IMR-90 (cell line): ENCODE measurements at regions not wholly inside any gene's neighbourhood (a gene's known extent, or its start where the extent isn't known, plus 50 kb on each side); places are given as distances from the start of the nearest gene placed in this dataset.
A peak's percentile ranks its signal among the peaks of the same experiment; 100 is the strongest.

Experiments
- ATAC-seq: fragments of 200-7000 bp; cut with Tn5 transposase; 2 replicates; pipeline ENCODE4 v1.9.1; 2020; ENCODE audit warnings: low read depth, mild to moderate bottlenecking, moderate library complexity
- BruUV-seq: library from RNA; stranded (reverse); fragments of 400-500 nt; replicated peaks from 2 replicates; lab custom pipeline; 2021; lab: Mats Ljungman, UMichigan
- CTCF ChIA-PET: fragments of 300-600 bp; formaldehyde crosslinking; extraction: SDS; loops from one replicate; lab custom pipeline; 2021; ENCODE audit warnings: antibody characterized with exemption; lab: Yijun Ruan, JAX
- POLR2A ChIA-PET: fragments of 300-600 bp; sonication (Branson Sonifier 250); formaldehyde crosslinking; loops from one replicate; lab custom pipeline; 2022; ENCODE audit warnings: antibody characterized with exemption; ENCODE audit not compliant: unreplicated experiment; lab: Charles Lee
- DNase-seq: peaks from one replicate; pipeline ENCODE4 v3.0.0; 2013
- H2AFZ ChIP-seq: replicated peaks from 2 replicates; pipeline ENCODE3; 2013; ENCODE audit warnings: low read length, mild to moderate bottlenecking; ENCODE audit not compliant: poor library complexity
- H2AK5ac ChIP-seq: 2 replicates; pipeline ENCODE4 v1.6.1; 2013; ENCODE audit warnings: low read depth, low read length, inconsistent platforms
- H2AK9ac ChIP-seq: replicated peaks from 2 replicates; pipeline ENCODE3; 2013; ENCODE audit warnings: mild to moderate bottlenecking, low read depth, low read length, moderate library complexity; ENCODE audit not compliant: poor library complexity
- H2BK120ac ChIP-seq: 2 replicates; pipeline ENCODE4 v1.6.1; 2013; ENCODE audit warnings: low read depth, low read length, inconsistent platforms
- H2BK15ac ChIP-seq: 3 replicates; pipeline ENCODE4 v1.6.1; 2013; ENCODE audit warnings: low read depth, low read length, inconsistent platforms
- H2BK20ac ChIP-seq: 2 replicates; pipeline ENCODE4 v1.6.1; 2013; ENCODE audit warnings: low read depth, mild to moderate bottlenecking, inconsistent platforms, low read length, moderate library complexity
- H2BK5ac ChIP-seq: 2 replicates; pipeline ENCODE4 v1.6.1; 2013; ENCODE audit warnings: mild to moderate bottlenecking, low read depth, low read length, inconsistent platforms; ENCODE audit not compliant: poor library complexity, severe bottlenecking
- H3K14ac ChIP-seq: replicated peaks from 2 replicates; pipeline ENCODE4 v1.6.1; 2013; ENCODE audit warnings: low read depth, low read length, inconsistent platforms
- H3K18ac ChIP-seq: 2 replicates; pipeline ENCODE4 v1.6.1; 2013; ENCODE audit warnings: low read depth, low read length, control low read depth
- H3K23ac ChIP-seq: 2 replicates; pipeline ENCODE4 v1.6.1; 2013; ENCODE audit warnings: low read depth, low read length, inconsistent platforms
- H3K27ac ChIP-seq: 2 replicates; pipeline ENCODE4 v1.5.1; 2013; ENCODE audit warnings: mild to moderate bottlenecking, control low read depth, low read length; ENCODE audit not compliant: insufficient read depth
- H3K27me3 ChIP-seq: 2 replicates; pipeline ENCODE4 v1.6.1; 2013; ENCODE audit warnings: low read length; ENCODE audit not compliant: control insufficient read depth, insufficient read depth
- H3K36me3 ChIP-seq: 2 replicates; pipeline ENCODE4 v1.6.1; 2013; ENCODE audit warnings: low read length, mixed read lengths; ENCODE audit not compliant: control insufficient read depth, insufficient read depth
- H3K4ac ChIP-seq: 2 replicates; pipeline ENCODE4 v1.6.1; 2013; ENCODE audit warnings: low read depth, low read length, inconsistent platforms
- H3K4me1 ChIP-seq: 2 replicates; pipeline ENCODE4 v1.6.1; 2013; ENCODE audit warnings: low read length, mixed read lengths; ENCODE audit not compliant: control insufficient read depth, insufficient read depth
- H3K4me2 ChIP-seq: 2 replicates; pipeline ENCODE4 v1.6.1; 2013; ENCODE audit warnings: low read depth, mild to moderate bottlenecking, control low read depth, low read length, moderate library complexity
- H3K4me3 ChIP-seq: 2 replicates; pipeline ENCODE4 v1.5.1; 2013; ENCODE audit warnings: low read depth, mild to moderate bottlenecking, control low read depth, low read length, moderate library complexity; ENCODE audit not compliant: insufficient read depth
- H3K56ac ChIP-seq: 2 replicates; pipeline ENCODE4 v1.6.1; 2013; ENCODE audit warnings: low read length, inconsistent platforms; ENCODE audit not compliant: insufficient read depth; ENCODE audit errors: extremely low read depth
- H3K79me1 ChIP-seq, 2 experiments: 2 replicates each; pipeline ENCODE4 v1.6.1; 2013; ENCODE audit warnings: low read length in 2 of 2, inconsistent platforms in 1 of 2, low read depth in 1 of 2
- H3K9ac ChIP-seq: 2 replicates; pipeline ENCODE4 v1.6.1; 2013; ENCODE audit warnings: low read depth, low read length, control low read depth
- H3K9me1 ChIP-seq: 2 replicates; pipeline ENCODE4 v1.6.1; 2013; ENCODE audit warnings: low read length, inconsistent platforms; ENCODE audit not compliant: insufficient read depth
- H3K9me3 ChIP-seq: 2 replicates; pipeline ENCODE4 v1.6.1; 2013; ENCODE audit warnings: low read length; ENCODE audit not compliant: control insufficient read depth, insufficient read depth
- H4K20me1 ChIP-seq: 2 replicates; pipeline ENCODE4 v1.6.1; 2013; ENCODE audit warnings: low read length, inconsistent platforms; ENCODE audit not compliant: insufficient read depth
- H4K5ac ChIP-seq: 2 replicates; pipeline ENCODE4 v1.6.1; 2013; ENCODE audit warnings: mild to moderate bottlenecking, low read depth, low read length, control low read depth
- H4K8ac ChIP-seq, 2 experiments: 2 replicates each; pipeline ENCODE4 v1.6.1; 2013; ENCODE audit warnings: low read depth in 2 of 2, low read length in 2 of 2, control low read depth in 1 of 2, inconsistent platforms in 1 of 2
- H4K91ac ChIP-seq: 2 replicates; pipeline ENCODE4 v1.6.1; 2013; ENCODE audit warnings: low read depth, low read length, inconsistent platforms; ENCODE audit not compliant: insufficient read depth
- NFE2L2 ChIP-seq: fragments of 150-350 bp; IDR thresholded peaks from 2 replicates; pipeline ENCODE4 v1.6.1; 2016; ENCODE audit warnings: low read depth, mild to moderate bottlenecking, low read length
- WGBS, 2 experiments: methylation state at CpG; one replicate each; pipeline versions ENCODE4 v1.1.5 to v1.1.7; 2013; ENCODE audit warnings: missing lambda C conversion rate in 2 of 2; ENCODE audit not compliant: insufficient read length in 1 of 2; ENCODE audit errors: extremely low coverage in 2 of 2; 5-methylcytosine and 5-hydroxymethylcytosine counted together
- dilution Hi-C: fragments of 300-500 bp; cut with HindIII; formaldehyde crosslinking; loops from one replicate; pipeline ENCODE4 v1.14.3; 2018; ENCODE audit warnings: low sequenced_read_pairs; ENCODE audit not compliant: unreplicated experiment
- in situ Hi-C: fragments of 300-500 bp; cut with MboI; formaldehyde crosslinking; loops from 3 replicates; pipeline ENCODE4 v1.14.3; 2019; ENCODE audit warnings: low sequenced_read_pairs, inconsistent platforms, mixed read lengths
- intact Hi-C: fragments of 100-400 bp; cut with micrococcal nuclease; formaldehyde crosslinking; loops from 2 replicates; pipeline ENCODE4 v1.10.0; 2022
- TF ChIP-seq, protein P1 (sequence below): conservative IDR thresholded peaks from 2 replicates; pipeline ENCODE4 v1.5.1; 2012; ENCODE audit warnings: mild to moderate bottlenecking, low read depth, low read length, improper control_type of control experiment

GRCh38 chr1:190001187-190001586, 476.5 kb downstream of the BRINP3 start:
- no CpG with 5 or more reads among the region's 2 CpGs for WGBS, 2 experiments
- in situ Hi-C loops (no loop called here), dilution Hi-C loops (no loop called here), intact Hi-C loops (no loop called here)
- Histone ChIP-seq H3K9ac (no peak overlapping the region), H2AFZ (no peak overlapping the region), H2BK20ac (0 out of 2 replicates have a peak overlapping the region, but pooled peaks have one; percentile 3), H3K9me3 (no peaks in the 10 kb centered on the region; the same call in 1 of the 2 replicates), H2BK15ac (no peak overlapping the region), H2BK5ac (no peak overlapping the region), H3K14ac (no peak overlapping the region), H3K18ac (peak overlapping the region; percentile 59; the same call in 1 of the 2 replicates), H3K9me1 (no peaks in the 10 kb centered on the region), H3K79me1 (no peaks in the 10 kb centered on the region), H3K56ac (no peak overlapping the region), H3K23ac (no peak overlapping the region), H4K91ac (no peak overlapping the region), H3K4me1 (no peaks in the 10 kb centered on the region), H2AK9ac (no peak overlapping the region), H4K8ac (no peak overlapping the region), H4K20me1 (no peaks in the 10 kb centered on the region), H3K4me2 (no peak overlapping the region), H3K4me3 (no peak overlapping the region), H3K4ac (no peak overlapping the region), H2AK5ac (no peak overlapping the region), H3K27me3 (no peaks in the 10 kb centered on the region), H3K27ac (no peak overlapping the region), H3K36me3 (no peaks in the 10 kb centered on the region), H2BK120ac (no peak overlapping the region), H4K5ac (no peak overlapping the region)
- DNase-seq: peak; percentile 47
- no TSS peak for BruUV-seq
- ATAC-seq: no peak
- ChIA-PET CTCF (interaction anchor here (0.8 kb wide), 1 partner anchor 12 kb away, joined by 3 read pairs; no protein-coding TSS in a partner anchor), POLR2A (no interaction called here)
- TF ChIP-seq, protein P1, sequence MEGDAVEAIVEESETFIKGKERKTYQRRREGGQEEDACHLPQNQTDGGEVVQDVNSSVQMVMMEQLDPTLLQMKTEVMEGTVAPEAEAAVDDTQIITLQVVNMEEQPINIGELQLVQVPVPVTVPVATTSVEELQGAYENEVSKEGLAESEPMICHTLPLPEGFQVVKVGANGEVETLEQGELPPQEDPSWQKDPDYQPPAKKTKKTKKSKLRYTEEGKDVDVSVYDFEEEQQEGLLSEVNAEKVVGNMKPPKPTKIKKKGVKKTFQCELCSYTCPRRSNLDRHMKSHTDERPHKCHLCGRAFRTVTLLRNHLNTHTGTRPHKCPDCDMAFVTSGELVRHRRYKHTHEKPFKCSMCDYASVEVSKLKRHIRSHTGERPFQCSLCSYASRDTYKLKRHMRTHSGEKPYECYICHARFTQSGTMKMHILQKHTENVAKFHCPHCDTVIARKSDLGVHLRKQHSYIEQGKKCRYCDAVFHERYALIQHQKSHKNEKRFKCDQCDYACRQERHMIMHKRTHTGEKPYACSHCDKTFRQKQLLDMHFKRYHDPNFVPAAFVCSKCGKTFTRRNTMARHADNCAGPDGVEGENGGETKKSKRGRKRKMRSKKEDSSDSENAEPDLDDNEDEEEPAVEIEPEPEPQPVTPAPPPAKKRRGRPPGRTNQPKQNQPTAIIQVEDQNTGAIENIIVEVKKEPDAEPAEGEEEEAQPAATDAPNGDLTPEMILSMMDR: no peak
- 0 out of 2 replicates have a peak, but pooled peaks have one; percentile 26 for TF ChIP-seq NFE2L2
